Common myeloid progenitor, CD34-positive (primary cell): ENCODE measurements at regions not wholly inside any gene's neighbourhood (a gene's known extent, or its start where the extent isn't known, plus 50 kb on each side); places are given as distances from the start of the nearest gene placed in this dataset.

ENCODE experiments used
- CTCF ChIA-PET: fragments of 350-600 bp; sonication (Branson Sonifier 250); formaldehyde crosslinking; loops from one replicate; lab custom pipeline; 2021; ENCODE audit warnings: antibody characterized with exemption; lab: Charles Lee
- POLR2A ChIA-PET: fragments of 350-600 bp; sonication (Branson Sonifier 250); formaldehyde crosslinking; loops from one replicate; lab custom pipeline; 2021; ENCODE audit warnings: antibody characterized with exemption; lab: Charles Lee
- DNase-seq, 3 donors: peaks; one replicate each; pipeline versions ENCODE4 v3.0.0 to v3.0.0-alpha.2; 2013
- H3K27ac ChIP-seq, 2 experiments: 1 replicate in 1 of 2; 2 replicates in 1 of 2; pipeline ENCODE4 v1.7.0; 2013; ENCODE audit warnings: inconsistent platforms in 2 of 2, low read length in 2 of 2, mild to moderate bottlenecking in 2 of 2, low read depth in 1 of 2, moderate library complexity in 1 of 2; ENCODE audit not compliant: severe bottlenecking in 2 of 2, insufficient read depth in 1 of 2, poor library complexity in 1 of 2
- H3K27me3 ChIP-seq, 5 experiments: replicated peaks in 2 of 5; 1 replicate in 3 of 5; 2 replicates in 2 of 5; pipeline versions ENCODE4 v1.6.1 to v1.7.0; 2013; ENCODE audit warnings: low read length in 4 of 5, mild to moderate bottlenecking in 2 of 5, moderate library complexity in 2 of 5, inconsistent platforms in 1 of 5; ENCODE audit not compliant: insufficient read depth in 5 of 5, control insufficient read depth in 4 of 5
- H3K36me3 ChIP-seq, 4 experiments: 1 replicate in 2 of 4; 2 replicates in 2 of 4; pipeline versions ENCODE4 v1.6.1 to v1.7.0; 2013; ENCODE audit warnings: low read length in 3 of 4, control low read depth in 1 of 4, mild to moderate bottlenecking in 1 of 4; ENCODE audit not compliant: control insufficient read depth in 4 of 4, insufficient read depth in 4 of 4
- H3K4me1 ChIP-seq, 4 experiments: 1 replicate in 3 of 4; 2 replicates in 1 of 4; pipeline versions ENCODE4 v1.6.1 to v1.7.1; 2013; ENCODE audit warnings: low read length in 3 of 4, mild to moderate bottlenecking in 3 of 4, control low read depth in 1 of 4, inconsistent platforms in 1 of 4, moderate library complexity in 1 of 4; ENCODE audit not compliant: control insufficient read depth in 4 of 4, insufficient read depth in 4 of 4; ENCODE audit errors: control extremely low read depth in 1 of 4
- H3K4me3 ChIP-seq, 7 experiments: 1 replicate in 4 of 7; 2 replicates in 3 of 7; pipeline versions ENCODE4 v1.5.1 to v1.7.0; 2013; ENCODE audit warnings: mild to moderate bottlenecking in 7 of 7, low read length in 6 of 7, moderate library complexity in 6 of 7, inconsistent platforms in 2 of 7, low read depth in 2 of 7, control low read depth in 1 of 7; ENCODE audit not compliant: insufficient read depth in 4 of 7, control insufficient read depth in 1 of 7; ENCODE audit errors: extremely low read depth in 1 of 7
- H3K9me3 ChIP-seq, 5 experiments: 1 replicate in 4 of 5; 2 replicates in 1 of 5; pipeline versions ENCODE4 v1.6.1 to v1.7.1; 2013; ENCODE audit warnings: low read length in 4 of 5, mild to moderate bottlenecking in 2 of 5, inconsistent platforms in 1 of 5, low read depth in 1 of 5, moderate library complexity in 1 of 5; ENCODE audit not compliant: control insufficient read depth in 4 of 5, insufficient read depth in 2 of 5; ENCODE audit errors: control extremely low read depth in 1 of 5
- WGBS: methylation state at CpG from one replicate; pipeline ENCODE4 v1.1.5; 2013; ENCODE audit not compliant: insufficient coverage; 5-methylcytosine and 5-hydroxymethylcytosine counted together

DNA sequence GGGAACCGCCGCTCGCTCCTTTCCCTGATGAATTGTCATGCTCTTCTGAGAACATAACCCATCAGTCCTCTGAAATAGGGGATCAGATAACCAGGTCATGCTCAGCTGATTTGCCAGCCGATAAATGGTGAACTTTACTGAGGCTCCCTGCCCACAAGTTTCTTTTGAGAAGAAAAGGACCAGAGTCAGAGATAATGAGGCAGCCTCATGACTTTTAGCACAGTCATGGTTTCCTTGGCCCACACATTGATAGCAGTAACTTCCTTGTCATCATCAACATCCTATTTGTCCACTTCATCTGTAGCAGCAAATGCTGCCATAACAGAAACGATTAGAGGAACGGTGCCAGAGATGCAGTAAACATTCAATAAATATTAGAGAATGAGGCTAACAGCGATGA, 509.0 kb downstream of the GATA3 start:
- Histone ChIP-seq H3K27me3 (no peaks in the 10 kb centered on the region), H3K4me3 (no peak overlapping the region), H3K9me3 (peaks cover 0 to 2% (median 0%) of the 10 kb centered on the region in 5 experiments), H3K4me1 (peaks cover 0 to 2% (median 0%) of the 10 kb centered on the region in 4 experiments), H3K36me3 (no peaks in the 10 kb centered on the region), H3K27ac (no peak overlapping the region)
- ChIA-PET POLR2A (no interaction called here), CTCF (no interaction called here)
- DNase-seq, result peak in 1 of 3 donors; percentile 4
- WGBS, result 94% methylated on average over 7 of the region's 7 CpGs

DNA sequence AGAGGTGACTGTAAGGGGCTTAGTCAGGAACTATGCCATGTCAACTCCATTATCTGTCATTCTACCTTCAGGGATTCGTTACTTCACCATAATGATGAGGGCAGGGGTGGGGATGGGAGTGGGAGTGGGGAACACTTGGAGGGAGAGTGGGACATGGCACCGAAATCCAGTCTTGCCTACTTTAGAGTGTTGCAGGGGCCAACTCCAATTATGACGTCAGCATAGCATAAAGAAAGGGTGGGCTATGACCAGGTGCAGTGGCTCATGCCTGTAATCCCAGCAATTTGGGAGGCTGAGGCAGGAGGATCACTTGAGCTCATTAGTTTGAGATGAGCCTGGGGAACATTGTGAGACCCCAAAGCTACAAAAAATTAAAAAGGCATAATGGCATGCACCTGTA, 512.2 kb downstream of the GATA3 start:
- WGBS, result 97% methylated on average over 3 of the region's 3 CpGs
- no peak for DNase-seq
- Histone ChIP-seq H3K36me3 (no peaks in the 10 kb centered on the region), H3K9me3 (peaks cover 0 to 2% (median 0%) of the 10 kb centered on the region in 5 experiments), H3K4me3 (no peak overlapping the region), H3K4me1 (peaks cover 0 to 2% (median 0%) of the 10 kb centered on the region in 4 experiments), H3K27me3 (no peaks in the 10 kb centered on the region), H3K27ac (no peak overlapping the region)
- ChIA-PET CTCF (no interaction called here), POLR2A (interaction anchor here (0.6 kb wide), 1 partner anchor 236 kb away, joined by 3 read pairs; no protein-coding TSS in a partner anchor)

DNA sequence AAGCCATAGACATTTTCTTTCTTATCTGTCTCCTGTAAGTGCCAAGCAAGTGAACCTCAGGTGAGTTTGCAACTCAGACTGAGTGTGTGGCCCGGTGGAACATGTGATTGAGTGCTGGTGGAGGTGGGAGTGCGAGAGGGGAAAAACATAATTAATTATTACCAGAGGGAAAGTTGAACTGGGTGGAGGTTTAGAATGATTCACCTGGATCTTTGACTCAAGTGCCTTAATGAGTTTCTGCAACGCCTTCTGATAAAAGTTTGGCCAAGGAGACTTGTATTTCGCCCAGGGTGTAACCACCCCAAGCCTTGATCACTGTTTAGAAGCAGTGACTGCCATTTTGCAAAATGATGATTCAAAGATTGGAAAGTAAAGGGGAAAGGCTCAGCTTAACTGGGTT, 513.9 kb downstream of the GATA3 start:
- no peak for DNase-seq
- peaks cover 0 to 2% (median 0%) of the 10 kb centered on the region in 5 experiments for H3K9me3 ChIP-seq
- 75% methylated on average over 2 of the region's 4 CpGs for WGBS
- no peak overlapping the region for H3K27ac ChIP-seq
- no peaks in the 10 kb centered on the region for H3K27me3 ChIP-seq
- CTCF ChIA-PET, result no interaction called here
- H3K36me3 ChIP-seq, result no peaks in the 10 kb centered on the region
- H3K4me3 ChIP-seq, result no peak overlapping the region
- H3K4me1 ChIP-seq, result peaks cover 0 to 2% (median 0%) of the 10 kb centered on the region in 4 experiments
- POLR2A ChIA-PET, result interaction anchor here (0.6 kb wide), 1 partner anchor 782 kb away, joined by 5 read pairs; no protein-coding TSS in a partner anchor

DNA sequence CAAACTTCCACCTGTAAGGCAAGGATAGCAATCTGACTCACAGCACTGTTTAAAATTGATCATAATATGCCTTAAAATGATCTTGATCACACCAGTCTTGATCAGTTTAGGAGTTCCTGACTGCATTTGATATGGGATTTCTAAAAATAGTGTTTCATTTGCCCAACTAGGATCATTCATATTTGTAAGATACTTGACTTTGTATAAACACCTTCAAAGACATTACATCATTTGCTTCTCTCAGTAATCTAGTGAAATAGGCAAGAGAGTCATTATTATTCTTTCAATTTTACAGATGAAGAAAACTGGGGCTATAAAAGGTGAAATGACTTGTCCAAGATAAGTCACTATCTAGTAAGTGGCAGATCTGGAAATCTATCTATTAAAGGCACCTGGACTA, 521.1 kb downstream of the GATA3 start:
- Histone ChIP-seq H3K4me1 (no peaks in the 10 kb centered on the region), H3K27me3 (peaks cover 0 to 3% (median 0%) of the 10 kb centered on the region in 5 experiments), H3K27ac (no peak overlapping the region), H3K4me3 (no peak overlapping the region), H3K36me3 (no peaks in the 10 kb centered on the region), H3K9me3 (no peaks in the 10 kb centered on the region)
- ChIA-PET POLR2A (no interaction called here), CTCF (no interaction called here)
- DNase-seq, result no peak

DNA sequence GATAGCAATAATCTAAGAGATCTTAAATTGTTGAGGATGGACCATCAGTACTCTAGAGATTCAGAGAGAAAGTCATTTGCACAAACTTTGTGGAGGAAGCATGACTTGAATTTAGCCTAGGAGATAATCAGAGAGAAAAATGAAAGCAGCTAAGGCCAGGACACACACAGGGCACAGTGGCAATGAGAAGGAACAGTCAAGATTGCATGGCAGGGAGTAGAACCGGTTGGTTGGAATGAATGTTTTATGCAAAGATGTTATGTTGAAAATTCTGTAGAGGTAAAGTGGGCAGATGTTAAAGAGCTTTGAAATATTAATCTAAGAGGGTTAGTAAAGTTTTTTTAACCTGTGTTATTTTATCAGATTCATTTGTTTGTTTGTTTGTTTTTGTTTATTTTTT, 521.8 kb downstream of the GATA3 start:
- 100% methylated on average over 1 of the region's 1 CpG for whole genome bisulfite sequencing
- Histone ChIP-seq H3K4me3 (no peak overlapping the region), H3K4me1 (no peaks in the 10 kb centered on the region), H3K27me3 (peaks cover 0 to 3% (median 0%) of the 10 kb centered on the region in 5 experiments), H3K9me3 (no peaks in the 10 kb centered on the region), H3K36me3 (no peaks in the 10 kb centered on the region), H3K27ac (no peak overlapping the region)
- DNase-seq, result no peak
- POLR2A ChIA-PET, result no interaction called here
- CTCF ChIA-PET, result no interaction called here

DNA sequence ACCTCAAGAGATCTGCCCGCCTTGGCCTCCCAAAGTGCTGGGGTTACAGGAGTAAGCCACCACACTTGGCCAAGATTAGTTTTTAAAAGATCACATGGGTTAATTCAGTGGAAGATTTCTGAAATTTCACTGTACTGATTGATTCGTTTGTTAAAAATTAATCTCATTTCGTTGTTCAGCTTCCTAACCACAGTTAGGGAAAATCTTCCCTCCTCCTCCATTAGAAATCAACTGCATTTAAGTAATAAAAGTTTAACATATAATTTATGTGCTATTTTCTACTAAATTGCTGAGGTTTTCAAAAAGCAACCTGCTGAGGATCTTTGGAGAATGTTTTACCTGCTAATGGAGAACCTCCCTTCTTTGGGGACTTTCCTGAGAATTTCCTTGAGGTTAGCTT, 522.4 kb downstream of the GATA3 start:
- POLR2A ChIA-PET, result no interaction called here
- CTCF ChIA-PET, result no interaction called here
- H3K27ac ChIP-seq, result no peak overlapping the region
- peaks cover 0 to 3% (median 0%) of the 10 kb centered on the region in 5 experiments for H3K27me3 ChIP-seq
- 100% methylated on average over 1 of the region's 3 CpGs for WGBS
- no peaks in the 10 kb centered on the region for H3K36me3 ChIP-seq
- no peak for DNase-seq
- H3K4me1 ChIP-seq, result no peaks in the 10 kb centered on the region
- no peak overlapping the region for H3K4me3 ChIP-seq
- H3K9me3 ChIP-seq, result no peaks in the 10 kb centered on the region

DNA sequence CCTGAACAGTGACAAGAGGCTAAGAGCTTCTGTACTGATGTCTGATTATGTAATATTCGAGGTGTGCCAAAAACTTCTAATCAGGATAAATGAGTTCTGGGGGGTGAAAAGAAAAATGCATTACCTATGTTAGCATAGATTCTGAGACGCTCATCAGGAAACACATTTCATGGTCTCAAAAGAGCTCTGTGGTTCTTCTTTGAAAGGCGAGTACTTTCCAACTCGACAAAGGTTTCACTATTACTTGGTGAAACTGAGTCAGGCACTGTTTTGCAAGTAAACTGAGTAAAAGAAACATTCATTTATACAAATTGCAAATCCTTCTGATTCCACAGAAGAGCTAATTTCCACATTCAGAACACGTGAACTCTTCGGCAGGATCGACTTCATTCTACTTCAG, 523.2 kb downstream of the GATA3 start:
- DNase-seq, result no peak
- POLR2A ChIA-PET, result no interaction called here

More for the DNA sequence above, 523.2 kb downstream of the GATA3 start:
- CTCF ChIA-PET, result no interaction called here
- peaks cover 0 to 3% (median 0%) of the 10 kb centered on the region in 5 experiments for H3K27me3 ChIP-seq
- H3K9me3 ChIP-seq, result no peaks in the 10 kb centered on the region
- H3K27ac ChIP-seq, result no peak overlapping the region
- 97% methylated on average over 7 of the region's 7 CpGs for WGBS
- H3K4me3 ChIP-seq, result no peak overlapping the region
- H3K4me1 ChIP-seq, result no peaks in the 10 kb centered on the region
- no peaks in the 10 kb centered on the region for H3K36me3 ChIP-seq
